ENCODE measurements at regions not wholly inside any gene's neighbourhood (a gene's known extent, or its start where the extent isn't known, plus 50 kb on each side); places are given as distances from the start of the nearest gene placed in this dataset.

GRCh38 chr9:106419829-106420228 lies 443.1 kb upstream of the ZNF462 start:
- H3K9me1 ChIP-seq (replicated peaks; ENCODE audit: control insufficient read depth, extremely low read depth, insufficient read depth, low read length) = no peaks in the 10 kb centered on the region
- H3K79me2 ChIP-seq (ENCODE audit: control insufficient read depth, insufficient read depth, low read length) = no peaks in the 10 kb centered on the region
- no peaks in the 10 kb centered on the region for H4K20me1 ChIP-seq (replicated peaks; ENCODE audit: control insufficient read depth, extremely low read depth, insufficient read depth, low read length)
- FAIRE-seq (no peak), DNase-seq (ENCODE audit: low read depth, low spot score) (no peak)
- no peaks in the 10 kb centered on the region for H3K36me3 ChIP-seq (ENCODE audit: control insufficient read depth in 2 of 2, extremely low read depth in 1 of 2, insufficient read depth in 2 of 2, low read length in 2 of 2)
- POLR2A ChIA-PET = no interaction called here
- H2AFZ ChIP-seq (ENCODE audit: low read depth, low read length) = no peak overlapping the region
- H3K27ac ChIP-seq (ENCODE audit: insufficient read depth, low read depth, low read length) = no peak overlapping the region
- no peaks in the 10 kb centered on the region for H3K27me3 ChIP-seq (ENCODE audit: control insufficient read depth in 2 of 2, insufficient read depth in 2 of 2, low read length in 2 of 2)
- no peak overlapping the region for H3K4me2 ChIP-seq (ENCODE audit: insufficient read depth, low read length)
- no peak overlapping the region for H3K9ac ChIP-seq (replicated peaks; ENCODE audit: extremely low read depth, insufficient read depth, low read length)
- dilution Hi-C loops (cut with MboI; ENCODE audit: extremely low pct_ligation_motif_present, low sequenced_read_pairs) (no loop called here), intact Hi-C loops (cut with micrococcal nuclease) (no loop called here)
- no peak overlapping the region for H3K4me3 ChIP-seq (replicated peaks in 1 of 3; ENCODE audit: insufficient read depth in 1 of 3, low read depth in 1 of 3, low read length in 3 of 3)
- no peak for TF ChIP-seq EZH2 (IDR thresholded peaks at IDR 0.05; ENCODE audit: borderline replicate concordance, low read depth, low read length, severe bottlenecking)
- no peak for TF ChIP-seq JUN (IDR thresholded peaks at IDR 0.05; ENCODE audit: borderline replicate concordance, insufficient read depth, insufficient read length, low read depth)
- TF ChIP-seq, protein P1, sequence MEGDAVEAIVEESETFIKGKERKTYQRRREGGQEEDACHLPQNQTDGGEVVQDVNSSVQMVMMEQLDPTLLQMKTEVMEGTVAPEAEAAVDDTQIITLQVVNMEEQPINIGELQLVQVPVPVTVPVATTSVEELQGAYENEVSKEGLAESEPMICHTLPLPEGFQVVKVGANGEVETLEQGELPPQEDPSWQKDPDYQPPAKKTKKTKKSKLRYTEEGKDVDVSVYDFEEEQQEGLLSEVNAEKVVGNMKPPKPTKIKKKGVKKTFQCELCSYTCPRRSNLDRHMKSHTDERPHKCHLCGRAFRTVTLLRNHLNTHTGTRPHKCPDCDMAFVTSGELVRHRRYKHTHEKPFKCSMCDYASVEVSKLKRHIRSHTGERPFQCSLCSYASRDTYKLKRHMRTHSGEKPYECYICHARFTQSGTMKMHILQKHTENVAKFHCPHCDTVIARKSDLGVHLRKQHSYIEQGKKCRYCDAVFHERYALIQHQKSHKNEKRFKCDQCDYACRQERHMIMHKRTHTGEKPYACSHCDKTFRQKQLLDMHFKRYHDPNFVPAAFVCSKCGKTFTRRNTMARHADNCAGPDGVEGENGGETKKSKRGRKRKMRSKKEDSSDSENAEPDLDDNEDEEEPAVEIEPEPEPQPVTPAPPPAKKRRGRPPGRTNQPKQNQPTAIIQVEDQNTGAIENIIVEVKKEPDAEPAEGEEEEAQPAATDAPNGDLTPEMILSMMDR (IDR thresholded peaks at IDR 0.05; ENCODE audit: extremely low read depth in 1 of 2, insufficient read depth in 1 of 2, low read depth in 1 of 2, low read length in 2 of 2) = no peak
- no peak for TF ChIP-seq FOS (IDR thresholded peaks at IDR 0.05; ENCODE audit: borderline replicate concordance, insufficient read depth, low read length)
- no peak for TF ChIP-seq GATA2 (IDR thresholded peaks at IDR 0.05; ENCODE audit: insufficient read depth, insufficient read length, low read depth, low read length)
- no peak for TF ChIP-seq MAX (IDR thresholded peaks at IDR 0.05; ENCODE audit: insufficient read depth, insufficient read length)
- TF ChIP-seq POLR2A (IDR thresholded peaks at IDR 0.05; ENCODE audit: low read depth, low read length) = no peak
- TF ChIP-seq POLR2AphosphoS5 (IDR thresholded peaks at IDR 0.05; ENCODE audit: insufficient read depth, low read depth, low read length) = no peak
- no peak for TF ChIP-seq MYC (IDR thresholded peaks at IDR 0.05; ENCODE audit: low read depth, low read length)
- H3K9me3 ChIP-seq (replicated peaks; ENCODE audit: control insufficient read depth, insufficient read depth, low read length) = peaks cover 1% of the 10 kb centered on the region
- CTCF ChIA-PET = no interaction called here
- no TSS peak for BruUV-seq (replicated peaks)
- no peaks in the 10 kb centered on the region for H3K4me1 ChIP-seq (ENCODE audit: control insufficient read depth, extremely low read depth, insufficient read depth, low read length)
